ENCODE measurements at regions not wholly inside any gene's neighbourhood (a gene's known extent, or its start where the extent isn't known, plus 50 kb on each side); places are given as distances from the start of the nearest gene placed in this dataset.

- TF ChIP-seq, protein P1, sequence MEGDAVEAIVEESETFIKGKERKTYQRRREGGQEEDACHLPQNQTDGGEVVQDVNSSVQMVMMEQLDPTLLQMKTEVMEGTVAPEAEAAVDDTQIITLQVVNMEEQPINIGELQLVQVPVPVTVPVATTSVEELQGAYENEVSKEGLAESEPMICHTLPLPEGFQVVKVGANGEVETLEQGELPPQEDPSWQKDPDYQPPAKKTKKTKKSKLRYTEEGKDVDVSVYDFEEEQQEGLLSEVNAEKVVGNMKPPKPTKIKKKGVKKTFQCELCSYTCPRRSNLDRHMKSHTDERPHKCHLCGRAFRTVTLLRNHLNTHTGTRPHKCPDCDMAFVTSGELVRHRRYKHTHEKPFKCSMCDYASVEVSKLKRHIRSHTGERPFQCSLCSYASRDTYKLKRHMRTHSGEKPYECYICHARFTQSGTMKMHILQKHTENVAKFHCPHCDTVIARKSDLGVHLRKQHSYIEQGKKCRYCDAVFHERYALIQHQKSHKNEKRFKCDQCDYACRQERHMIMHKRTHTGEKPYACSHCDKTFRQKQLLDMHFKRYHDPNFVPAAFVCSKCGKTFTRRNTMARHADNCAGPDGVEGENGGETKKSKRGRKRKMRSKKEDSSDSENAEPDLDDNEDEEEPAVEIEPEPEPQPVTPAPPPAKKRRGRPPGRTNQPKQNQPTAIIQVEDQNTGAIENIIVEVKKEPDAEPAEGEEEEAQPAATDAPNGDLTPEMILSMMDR (conservative IDR thresholded peaks at IDR 0.05 in 1 of 2, IDR thresholded peaks at IDR 0.05 in 1 of 2; ENCODE audit: extremely low read depth in 1 of 2, insufficient read depth in 1 of 2, low read depth in 1 of 2, low read length in 2 of 2), result no peak
- TF ChIP-seq EZH2 (IDR thresholded peaks at IDR 0.05; ENCODE audit: borderline replicate concordance, low read length), result no peak
These were observed 377.5 kb upstream of the PIK3C3 start for GRCh38 chr18:41577529-41577928.
